Activated gamma-delta T cell treated with anti-CD3 and anti-CD28 coated beads, Interleukin-2, amount 50 U/mL, for 16 hours (primary cell): ENCODE measurements at regions not wholly inside any gene's neighbourhood (a gene's known extent, or its start where the extent isn't known, plus 50 kb on each side); places are given as distances from the start of the nearest gene placed in this dataset.

Source experiments
- DNase-seq: peaks from one replicate; pipeline ENCODE4 v3.0.0-alpha.2; 2020; ENCODE audit warnings: low read depth

DNA sequence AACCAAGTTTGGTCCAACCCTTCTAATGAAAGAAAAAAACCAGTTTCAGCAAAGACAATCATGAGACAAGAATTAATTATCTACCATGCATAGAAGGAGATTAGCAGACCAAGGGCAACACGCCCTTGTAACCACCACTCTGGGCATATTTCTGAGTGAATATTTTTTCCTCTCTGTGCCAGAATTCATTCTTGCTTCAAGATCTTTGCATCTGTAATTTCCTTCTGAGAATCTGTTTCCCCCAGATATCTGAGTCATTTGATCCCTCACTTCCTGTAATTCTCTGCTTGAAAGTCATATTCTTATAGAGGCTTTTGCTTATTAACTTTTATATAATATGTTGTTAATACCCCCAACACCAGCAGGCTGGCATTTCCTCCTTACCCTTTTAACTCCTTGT is 243.7 kb downstream of the SLC16A7 start:
- no peak for DNase-seq

DNA sequence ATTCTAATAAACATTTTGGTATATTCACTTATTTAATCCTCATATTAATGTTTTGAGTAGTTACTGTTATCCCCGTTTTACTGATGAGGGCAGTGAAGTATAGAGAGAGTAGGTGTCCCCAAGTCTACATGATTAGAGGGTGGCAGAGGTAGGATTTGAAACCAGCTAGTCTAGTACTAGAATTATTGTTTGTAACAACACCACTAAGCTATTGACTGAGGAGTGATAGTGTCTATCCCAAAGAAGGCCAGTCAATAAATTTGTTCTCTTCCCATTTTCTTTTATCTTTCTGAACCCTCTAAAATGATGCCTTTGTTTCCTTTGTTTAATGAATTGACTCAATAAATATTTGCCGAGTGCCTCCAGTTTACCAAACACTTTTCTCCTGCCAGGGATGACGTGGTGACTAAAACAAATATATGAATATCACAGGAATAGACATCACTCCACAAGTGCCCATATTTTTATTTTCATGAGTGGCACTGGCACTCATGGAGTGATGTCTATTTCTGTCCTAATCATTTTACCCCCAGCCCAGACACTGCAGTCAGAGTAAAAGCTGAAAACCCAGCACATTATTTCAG is 247.5 kb downstream of the SLC16A7 start:
- DNase-seq, result no peak

DNA sequence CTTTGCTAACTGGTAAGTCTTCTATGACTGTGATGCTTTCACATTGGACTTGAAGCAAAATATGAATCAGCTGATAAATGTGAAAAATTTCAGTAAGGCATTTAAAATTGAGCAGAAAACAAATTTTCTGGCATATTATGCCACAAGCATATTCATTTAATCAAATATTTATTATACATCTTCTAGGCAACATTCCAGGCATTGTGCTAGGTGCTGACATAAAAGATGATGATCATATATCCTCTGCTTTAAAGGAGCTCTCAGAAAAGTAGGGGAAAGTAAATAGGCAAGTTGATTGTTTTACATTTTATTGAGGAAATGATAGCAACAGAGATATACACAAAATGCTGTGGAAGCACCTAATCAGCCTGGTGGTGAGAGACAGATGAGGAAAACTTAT is 248.9 kb downstream of the SLC16A7 start:
- no peak for DNase-seq

DNA sequence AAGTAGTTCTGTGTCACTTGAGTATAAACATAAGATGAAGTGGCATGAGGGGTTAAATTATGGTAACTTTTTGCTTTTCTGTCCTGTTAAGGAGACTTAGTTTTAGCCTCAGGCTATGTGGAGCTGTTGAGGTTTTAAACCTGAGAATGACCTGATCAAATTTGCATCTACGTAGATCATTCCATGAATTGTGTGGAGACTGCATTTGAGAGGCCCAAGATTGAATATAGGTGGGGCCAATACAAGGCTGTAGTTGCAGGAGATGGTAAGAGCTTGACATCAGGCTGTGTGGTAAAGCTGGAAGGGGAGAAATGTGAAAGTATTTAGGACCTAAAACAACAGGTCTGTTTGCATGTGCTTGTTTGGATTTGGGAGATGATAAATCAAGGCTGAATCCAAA is 249.5 kb downstream of the SLC16A7 start:
- DNase-seq, result no peak

DNA sequence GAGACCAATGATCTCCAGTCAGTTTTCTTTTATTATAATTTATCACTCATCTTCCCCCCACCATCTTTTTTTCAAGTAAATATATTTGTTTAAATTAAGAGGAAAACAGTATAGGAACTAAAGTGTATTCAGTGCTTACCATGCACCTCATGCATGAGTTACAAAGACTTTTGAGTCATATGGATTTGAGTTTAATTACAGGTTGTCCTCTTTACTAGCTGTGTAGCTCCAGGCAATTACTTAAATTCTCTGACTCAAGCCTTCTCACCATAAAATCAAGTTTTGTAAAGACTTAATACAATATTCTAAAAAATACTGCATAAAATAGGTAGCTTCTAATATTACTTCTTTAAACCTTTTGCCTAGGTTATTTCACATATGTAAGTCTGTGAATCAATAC is 251.3 kb downstream of the SLC16A7 start:
- DNase-seq, result no peak

GRCh38 chr12:59850268-59850667 is 254.4 kb downstream of the SLC16A7 start:
- DNase-seq, result no peak

GRCh38 chr12:59858508-59859170 is 262.8 kb downstream of the SLC16A7 start:
- no peak for DNase-seq

DNA sequence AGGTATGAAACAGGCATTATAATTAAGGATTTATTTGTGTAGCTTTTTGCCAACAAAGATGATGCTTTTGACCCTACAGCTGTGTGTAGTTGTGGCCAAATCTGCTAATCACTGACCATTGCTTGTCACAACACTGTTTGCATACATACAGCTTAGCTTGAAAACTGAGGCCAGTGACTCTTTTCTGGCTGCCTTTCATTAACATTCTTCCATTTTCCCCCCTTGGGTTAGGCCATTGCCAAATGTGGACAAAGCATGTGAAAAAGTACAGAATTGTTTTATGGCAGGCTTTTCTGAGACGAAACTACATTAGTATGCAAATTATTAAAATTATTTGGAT is 263.3 kb downstream of the SLC16A7 start:
- DNase-seq, result no peak

- no peak for DNase-seq
These were observed 265.8 kb downstream of the SLC16A7 start for GRCh38 chr12:59861635-59862034.

DNA sequence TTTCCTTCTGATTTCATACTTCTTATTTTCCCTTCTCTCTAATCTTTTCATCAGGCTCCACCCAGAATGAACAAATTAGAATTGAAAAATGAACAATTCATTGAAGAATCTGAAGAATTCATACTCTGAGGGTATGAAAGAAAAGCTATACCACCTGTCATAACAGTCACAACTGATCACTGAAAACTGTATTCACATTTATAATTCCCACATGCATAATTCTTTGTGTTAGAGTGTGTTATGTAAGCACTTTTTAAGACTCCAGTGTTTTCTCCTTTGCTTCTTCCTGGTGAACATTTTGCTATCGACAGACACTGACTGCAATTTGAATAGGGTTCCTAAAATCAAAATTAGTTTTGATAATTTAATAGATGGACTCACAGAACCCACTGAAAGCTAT is 271.2 kb downstream of the SLC16A7 start:
- DNase-seq, result no peak

GRCh38 chr12:59867689-59868088 is 271.9 kb downstream of the SLC16A7 start:
- DNase-seq, result no peak

DNA sequence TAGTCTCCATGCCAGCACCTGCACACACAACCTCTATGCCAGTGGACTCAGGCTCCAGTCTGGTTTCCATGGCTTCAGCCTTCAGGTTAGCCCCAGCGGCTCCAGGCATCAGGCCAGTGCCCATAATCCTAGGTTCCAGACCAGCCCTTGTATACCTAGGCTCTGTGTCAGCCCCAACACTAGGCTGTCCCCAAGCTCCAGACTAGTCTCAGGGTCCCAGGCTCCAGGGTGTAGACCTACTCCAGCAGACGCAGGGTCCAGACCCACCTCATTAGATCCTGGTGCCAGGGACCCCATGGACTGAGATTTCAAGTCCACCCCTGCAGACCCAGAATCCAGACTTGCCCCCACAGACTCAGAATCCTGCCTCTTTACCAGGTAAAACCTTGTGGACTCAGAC is 275.9 kb downstream of the SLC16A7 start:
- no peak for DNase-seq

- no peak for DNase-seq
These were observed 277.3 kb downstream of the SLC16A7 start for GRCh38 chr12:59873136-59873535.

- no peak for DNase-seq
These were observed 279.0 kb downstream of the SLC16A7 start for GRCh38 chr12:59874781-59875180.

DNA sequence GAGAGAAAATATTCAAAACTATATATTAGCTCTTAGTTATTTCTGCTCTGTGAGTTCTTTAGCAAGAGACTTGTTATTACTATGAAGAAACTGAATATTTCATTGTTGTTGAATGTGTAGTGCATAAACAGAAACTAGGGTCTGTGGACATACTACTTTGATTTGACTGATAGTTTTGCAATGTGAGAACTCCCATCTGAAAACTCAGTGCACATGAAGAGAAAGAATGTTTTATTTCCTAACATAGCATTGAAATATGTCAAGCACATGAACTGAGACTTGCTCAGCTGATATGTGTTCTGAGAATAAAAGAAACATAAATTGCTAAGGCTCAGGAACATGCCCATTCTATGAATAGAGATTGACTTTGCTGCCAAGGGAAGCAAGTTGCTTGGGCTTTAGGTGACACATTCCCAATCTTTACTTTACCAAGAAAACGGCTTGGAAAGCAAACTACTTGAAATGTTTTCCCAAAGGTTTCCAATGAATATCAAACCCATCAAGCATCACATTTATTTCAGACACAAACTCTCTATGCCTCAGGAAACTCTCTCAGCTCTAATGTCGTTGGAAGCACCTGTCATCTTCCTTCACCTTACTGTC is 290.4 kb downstream of the SLC16A7 start:
- no peak for DNase-seq

DNA sequence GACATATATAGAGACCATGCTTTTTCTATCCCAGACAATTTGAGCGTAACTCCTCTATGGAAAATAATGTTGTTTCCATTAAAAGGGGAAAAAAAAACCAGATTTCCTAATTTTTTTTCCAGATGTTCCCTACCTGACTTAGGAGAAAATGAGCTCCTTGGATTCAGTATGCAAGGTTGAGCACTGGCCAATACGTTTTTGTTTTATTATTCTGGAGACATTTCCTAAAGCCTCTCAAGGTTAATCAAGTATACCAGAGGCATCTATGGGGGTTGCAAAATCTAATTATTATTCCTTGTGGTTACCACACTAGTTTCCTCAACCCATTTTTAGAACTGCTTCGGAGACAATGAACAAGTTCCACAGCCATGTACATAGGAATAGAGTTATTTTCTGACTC is 291.3 kb downstream of the SLC16A7 start:
- no peak for DNase-seq

GRCh38 chr12:59890896-59891579 is 295.2 kb downstream of the SLC16A7 start:
- DNase-seq, result no peak

DNA sequence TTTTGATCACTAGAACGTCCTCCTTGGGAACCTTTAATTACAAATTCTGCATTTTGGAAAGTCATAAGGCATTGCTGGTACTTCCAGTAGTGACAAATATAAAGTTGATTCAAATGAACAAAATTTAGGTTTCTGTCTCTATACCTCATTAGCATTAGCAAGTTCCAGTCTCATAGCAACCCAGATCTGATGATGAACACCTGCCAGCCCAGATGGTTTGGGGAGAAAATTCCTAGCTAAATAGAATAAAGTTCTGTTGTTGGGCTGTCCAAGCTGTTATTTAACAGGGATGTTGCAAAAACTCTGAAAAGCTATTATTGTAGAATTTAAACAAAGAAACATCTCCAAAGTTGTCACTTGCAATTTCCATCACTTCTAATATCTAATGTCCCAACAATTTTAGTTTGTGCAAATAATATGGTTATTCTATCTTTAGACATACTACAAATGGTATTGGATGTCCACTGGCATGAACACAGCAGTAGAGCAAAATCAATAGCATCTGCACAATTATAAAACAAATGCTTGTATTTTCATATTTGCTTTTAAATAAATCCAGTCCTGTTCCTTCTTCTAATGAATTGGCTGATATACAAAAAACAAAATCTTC is 299.4 kb downstream of the SLC16A7 start:
- DNase-seq, result no peak

GRCh38 chr12:59904874-59905521 is 309.2 kb downstream of the SLC16A7 start:
- no peak for DNase-seq

- no peak for DNase-seq
These were observed 315.7 kb downstream of the SLC16A7 start for GRCh38 chr12:59911516-59911915.

- DNase-seq, result no peak
These were observed 321.2 kb downstream of the SLC16A7 start for GRCh38 chr12:59916988-59917387.

DNA sequence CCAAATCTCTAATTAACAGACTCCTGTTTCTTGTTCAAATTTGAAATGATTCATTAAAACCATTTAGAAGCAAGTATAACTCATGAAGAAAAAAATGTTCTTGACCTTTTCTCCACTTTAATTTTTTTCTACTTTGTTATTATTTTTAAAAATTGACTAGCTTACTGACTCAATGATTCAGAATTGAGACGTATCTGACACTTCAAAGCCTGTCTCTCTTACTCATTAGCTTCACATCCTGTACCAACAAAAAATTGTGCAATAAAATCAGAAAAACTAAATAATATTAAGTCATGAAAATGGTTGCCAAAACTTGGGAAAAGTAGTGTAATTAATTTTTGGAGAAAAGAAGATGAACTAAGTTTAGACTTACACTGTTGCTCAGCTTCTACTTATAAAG is 331.2 kb downstream of the SLC16A7 start:
- no peak for DNase-seq
